Activated naive CD4-positive, alpha-beta T cell treated with anti-CD3 and anti-CD28 coated beads for 36 hours (primary cell): ENCODE measurements at regions not wholly inside any gene's neighbourhood (a gene's known extent, or its start where the extent isn't known, plus 50 kb on each side); places are given as distances from the start of the nearest gene placed in this dataset.
"Not testable (repeated sequence)": the region's sequence is repeated elsewhere in the genome, so short reads cannot be mapped to it uniquely, and the experiment has no call there.

ENCODE experiments used
- CTCF ChIA-PET: fragments of 350-600 bp; sonication (Branson Sonifier 250); formaldehyde crosslinking; loops from one replicate; lab custom pipeline; 2021; ENCODE audit warnings: antibody characterized with exemption; lab: Charles Lee
- DNase-seq: peaks from one replicate; pipeline ENCODE4 v3.0.0-alpha.2; 2020
- H3K27ac Mint-ChIP-seq: one replicate; pipeline ENCODE4 v1.8.0; 2021; ENCODE audit warnings: mild to moderate bottlenecking, mixed read lengths
- H3K27me3 Mint-ChIP-seq: one replicate; pipeline ENCODE4 v1.8.0; 2021; ENCODE audit warnings: low read depth, mixed read lengths
- H3K36me3 Mint-ChIP-seq: one replicate; pipeline ENCODE4 v1.8.0; 2021; ENCODE audit warnings: low read depth, mixed read lengths
- H3K4me1 Mint-ChIP-seq: one replicate; pipeline ENCODE4 v1.8.0; 2021; ENCODE audit warnings: low read depth, mixed read lengths
- H3K4me3 Mint-ChIP-seq: one replicate; pipeline ENCODE4 v1.8.0; 2021; ENCODE audit warnings: mild to moderate bottlenecking, moderate library complexity, mixed read lengths
- H3K9me3 Mint-ChIP-seq: one replicate; pipeline ENCODE4 v1.8.0; 2021; ENCODE audit warnings: mixed read lengths
- intact Hi-C: fragments of 100-400 bp; cut with micrococcal nuclease; formaldehyde crosslinking; loops from one replicate; pipeline ENCODE4 v1.15.1; 2023

GRCh38 chr6:170038708-170039107 lies 252.2 kb downstream of the DLL1 start:
- H3K4me3 Mint-ChIP-seq = no peak overlapping the region
- peaks cover 2% of the 10 kb centered on the region for H3K27me3 Mint-ChIP-seq
- H3K9me3 Mint-ChIP-seq = peaks cover 8% of the 10 kb centered on the region
- no peak for DNase-seq
- no peaks in the 10 kb centered on the region for H3K4me1 Mint-ChIP-seq
- no peak overlapping the region for H3K27ac Mint-ChIP-seq
- H3K36me3 Mint-ChIP-seq = no peaks in the 10 kb centered on the region
- CTCF ChIA-PET = no interaction called here
- intact Hi-C loops = no loop called here

GRCh38 chr6:170038251-170038650 lies 252.6 kb downstream of the DLL1 start:
- DNase-seq = no peak
- H3K4me3 Mint-ChIP-seq = no peak overlapping the region
- H3K27me3 Mint-ChIP-seq = peaks cover 2% of the 10 kb centered on the region
- intact Hi-C loops = no loop called here
- no peaks in the 10 kb centered on the region for H3K4me1 Mint-ChIP-seq
- peaks cover 13% of the 10 kb centered on the region for H3K9me3 Mint-ChIP-seq
- no peaks in the 10 kb centered on the region for H3K36me3 Mint-ChIP-seq
- CTCF ChIA-PET = no interaction called here
- H3K27ac Mint-ChIP-seq = no peak overlapping the region

DNA sequence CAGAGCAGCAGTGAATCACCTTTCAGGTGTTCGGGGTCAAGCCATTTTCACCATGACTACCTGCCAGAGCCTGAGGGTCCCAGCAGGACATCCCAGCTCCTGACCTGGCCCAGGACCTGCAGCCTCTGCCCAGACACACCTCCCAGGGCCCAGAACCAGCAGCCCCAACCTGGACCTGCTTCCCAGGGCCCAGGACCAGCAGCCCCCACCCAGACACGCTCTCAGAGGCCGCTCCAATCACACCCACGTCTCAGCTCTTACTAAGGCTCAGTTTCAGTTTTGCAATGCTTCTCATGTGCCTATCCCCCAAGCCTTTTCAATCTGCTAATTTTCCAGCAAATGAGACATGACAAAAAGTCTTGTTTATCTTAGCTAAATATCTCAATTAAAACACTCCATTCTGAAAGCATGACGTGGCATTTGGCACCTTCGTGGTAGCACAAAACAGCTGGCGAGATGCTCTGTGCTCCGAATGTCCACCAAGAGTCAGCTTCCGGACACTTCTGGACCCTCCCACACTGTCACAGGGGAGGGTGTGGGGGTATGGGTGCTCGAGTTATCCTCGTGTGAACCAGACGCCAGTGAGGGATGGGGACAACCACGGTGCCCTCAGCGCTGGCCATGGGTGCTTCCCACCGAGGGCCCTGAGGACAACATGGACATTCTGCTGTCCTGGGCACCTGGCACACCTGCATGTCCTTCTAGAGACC lies 253.2 kb downstream of the DLL1 start:
- Mint-ChIP-seq H3K4me1 (no peaks in the 10 kb centered on the region), H3K9me3 (peaks cover 13% of the 10 kb centered on the region), H3K4me3 (no peak overlapping the region), H3K36me3 (no peaks in the 10 kb centered on the region), H3K27ac (no peak overlapping the region), H3K27me3 (peaks cover 2% of the 10 kb centered on the region)
- intact Hi-C loops = no loop called here
- CTCF ChIA-PET = no interaction called here
- no peak for DNase-seq

DNA sequence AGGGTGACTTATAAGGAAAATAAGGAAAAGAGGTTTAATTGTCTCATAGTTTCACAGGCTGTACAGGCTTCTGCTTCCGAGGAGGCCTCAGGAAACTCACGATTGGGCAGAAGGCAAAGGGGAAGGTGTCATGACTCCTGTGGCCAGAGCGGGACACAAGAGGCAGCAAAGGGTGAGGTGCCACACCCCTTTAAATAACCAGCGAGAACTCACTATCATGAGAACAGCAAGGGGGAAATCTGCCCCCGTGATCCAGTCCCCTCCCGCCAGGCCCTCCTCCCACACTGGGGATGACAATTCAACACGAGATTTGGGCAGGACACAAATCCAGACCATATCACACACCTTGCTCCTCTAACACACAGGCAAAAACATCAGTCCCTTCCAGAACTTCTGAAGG lies 254.0 kb downstream of the DLL1 start:
- intact Hi-C loops = no loop called here
- Mint-ChIP-seq H3K36me3 (no peaks in the 10 kb centered on the region), H3K9me3 (peaks cover 13% of the 10 kb centered on the region), H3K4me3 (no peak overlapping the region), H3K27me3 (peaks cover 2% of the 10 kb centered on the region), H3K4me1 (no peaks in the 10 kb centered on the region), H3K27ac (no peak overlapping the region)
- CTCF ChIA-PET = no interaction called here
- DNase-seq = no peak

DNA sequence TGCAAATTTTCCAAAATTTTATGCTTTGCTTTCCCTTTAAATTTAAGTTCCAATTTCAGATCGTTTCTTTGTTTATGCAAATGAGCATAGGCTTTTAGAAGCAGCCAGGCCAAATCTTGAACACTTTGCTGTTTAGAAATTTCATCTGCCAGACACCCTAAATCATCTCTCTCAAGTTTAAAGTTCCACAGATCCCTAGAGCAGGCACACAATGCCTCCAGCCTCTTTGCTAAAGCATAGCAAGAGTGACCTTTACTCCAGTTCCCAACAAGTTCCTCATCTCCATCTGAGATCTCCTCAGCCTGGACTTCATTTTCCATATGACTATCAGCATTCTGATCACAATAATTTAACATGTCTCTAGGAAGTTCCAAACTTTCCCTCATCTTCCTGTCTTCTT lies 254.5 kb downstream of the DLL1 start:
- CTCF ChIA-PET, H3K36me3 Mint-ChIP-seq, H3K27ac Mint-ChIP-seq, H3K27me3 Mint-ChIP-seq, H3K4me1 Mint-ChIP-seq, H3K4me3 Mint-ChIP-seq, DNase-seq, intact Hi-C loops: not testable (repeated sequence)
- peaks cover 13% of the 10 kb centered on the region for H3K9me3 Mint-ChIP-seq

- H3K4me1 Mint-ChIP-seq = no peaks in the 10 kb centered on the region
- no peaks in the 10 kb centered on the region for H3K36me3 Mint-ChIP-seq
- DNase-seq = no peak
- CTCF ChIA-PET = no interaction called here
- H3K4me3 Mint-ChIP-seq = no peak overlapping the region
- intact Hi-C loops = no loop called here
- peaks cover 13% of the 10 kb centered on the region for H3K9me3 Mint-ChIP-seq
- H3K27me3 Mint-ChIP-seq = peaks cover 2% of the 10 kb centered on the region
- H3K27ac Mint-ChIP-seq = no peak overlapping the region
Observed at GRCh38 chr6:170035901-170036304, 255.0 kb downstream of the DLL1 start.

DNA sequence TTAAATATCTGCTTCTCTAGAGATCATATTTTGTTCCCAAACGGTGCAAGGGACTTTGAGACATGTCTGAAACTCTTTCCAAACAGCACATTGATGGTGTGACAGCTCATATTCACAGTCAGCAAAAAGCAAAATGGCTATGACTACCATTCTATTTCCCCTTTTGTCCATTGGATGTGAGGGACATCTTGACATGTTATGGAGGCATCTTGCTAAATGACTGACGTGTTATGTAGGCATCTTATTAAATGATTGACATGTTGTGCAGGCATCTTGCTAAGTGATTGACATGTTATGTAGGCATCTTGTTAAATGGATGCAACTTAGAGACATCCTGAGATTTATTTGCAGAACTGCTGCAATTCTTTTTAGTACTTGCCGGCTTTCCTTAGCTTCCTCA lies 255.8 kb downstream of the DLL1 start:
- Mint-ChIP-seq H3K36me3 (no peaks in the 10 kb centered on the region), H3K4me1 (no peaks in the 10 kb centered on the region), H3K27me3 (peaks cover 2% of the 10 kb centered on the region), H3K9me3 (peaks cover 13% of the 10 kb centered on the region), H3K27ac (no peak overlapping the region), H3K4me3 (no peak overlapping the region)
- intact Hi-C loops = no loop called here
- CTCF ChIA-PET = no interaction called here
- DNase-seq = no peak

GRCh38 chr6:170034294-170034693 lies 256.6 kb downstream of the DLL1 start:
- CTCF ChIA-PET = no interaction called here
- no peaks in the 10 kb centered on the region for H3K27me3 Mint-ChIP-seq

GRCh38 chr6:170033666-170034065 lies 257.2 kb downstream of the DLL1 start:
- intact Hi-C loops = no loop called here
- no peak overlapping the region for H3K4me3 Mint-ChIP-seq
- H3K27ac Mint-ChIP-seq = no peak overlapping the region
- no peaks in the 10 kb centered on the region for H3K4me1 Mint-ChIP-seq
- H3K36me3 Mint-ChIP-seq = no peaks in the 10 kb centered on the region
- H3K27me3 Mint-ChIP-seq = no peaks in the 10 kb centered on the region
- CTCF ChIA-PET = no interaction called here
- H3K9me3 Mint-ChIP-seq = peaks cover 13% of the 10 kb centered on the region
- DNase-seq = no peak

More at GRCh38 chr6:170034294-170034693, 256.6 kb downstream of the DLL1 start:
- no peaks in the 10 kb centered on the region for H3K36me3 Mint-ChIP-seq
- intact Hi-C loops = no loop called here
- H3K9me3 Mint-ChIP-seq = peaks cover 13% of the 10 kb centered on the region
- H3K27ac Mint-ChIP-seq = no peak overlapping the region
- no peak overlapping the region for H3K4me3 Mint-ChIP-seq
- DNase-seq = no peak
- H3K4me1 Mint-ChIP-seq = no peaks in the 10 kb centered on the region

DNA sequence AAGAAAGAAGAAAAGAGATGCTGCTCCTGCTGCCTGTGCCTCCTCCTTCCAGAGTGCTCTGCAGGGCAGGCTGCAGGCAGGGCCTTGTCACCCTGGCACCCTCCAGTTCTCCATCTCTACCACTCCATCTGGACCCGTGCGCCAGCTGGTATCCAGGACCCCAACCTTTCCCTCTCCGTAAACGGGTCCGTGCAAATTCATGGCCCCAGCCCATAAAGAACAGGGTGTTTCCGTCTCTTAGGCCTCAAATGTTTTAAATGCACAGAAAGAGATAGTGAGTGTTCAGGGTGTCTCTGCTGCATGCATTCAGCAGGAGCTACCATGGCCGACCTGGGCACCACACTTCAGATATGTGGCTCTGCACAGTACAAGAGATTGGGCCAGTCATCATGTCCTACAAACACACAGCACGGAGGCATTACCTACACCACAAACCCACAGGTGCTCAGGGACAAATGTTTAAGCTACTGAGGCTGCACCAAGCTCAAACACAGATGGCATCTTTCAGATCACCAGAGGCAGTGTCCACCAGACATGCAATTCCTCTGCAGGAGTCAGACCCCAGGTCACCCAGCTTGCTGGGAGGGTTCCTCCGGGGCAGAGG lies 258.1 kb downstream of the DLL1 start:
- Mint-ChIP-seq H3K9me3 (peaks cover 13% of the 10 kb centered on the region), H3K4me1 (no peaks in the 10 kb centered on the region), H3K27ac (no peak overlapping the region), H3K27me3 (no peaks in the 10 kb centered on the region), H3K36me3 (no peaks in the 10 kb centered on the region), H3K4me3 (no peak overlapping the region)
- CTCF ChIA-PET = no interaction called here
- intact Hi-C loops = no loop called here
- DNase-seq = no peak

DNA sequence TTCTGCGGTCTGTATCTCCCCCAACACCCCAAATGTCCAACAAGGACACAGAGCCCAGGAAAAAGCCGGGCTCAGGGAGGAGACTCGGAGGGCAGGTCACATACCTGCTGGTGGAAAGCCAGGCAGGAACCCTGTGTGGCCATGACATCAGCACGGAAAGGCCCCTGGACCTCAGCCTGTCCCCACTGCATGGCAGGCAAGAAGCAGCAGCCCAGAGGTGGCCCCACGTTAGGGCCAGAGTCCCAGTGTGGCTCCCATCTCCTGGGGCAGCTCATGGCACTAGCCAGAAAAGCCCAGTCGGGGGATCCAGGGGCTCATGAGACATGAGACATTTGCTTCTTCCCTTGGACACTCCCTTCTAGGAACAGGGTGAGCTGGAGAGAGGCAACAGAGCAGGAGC lies 258.7 kb downstream of the DLL1 start:
- no peak overlapping the region for H3K4me3 Mint-ChIP-seq

DNA sequence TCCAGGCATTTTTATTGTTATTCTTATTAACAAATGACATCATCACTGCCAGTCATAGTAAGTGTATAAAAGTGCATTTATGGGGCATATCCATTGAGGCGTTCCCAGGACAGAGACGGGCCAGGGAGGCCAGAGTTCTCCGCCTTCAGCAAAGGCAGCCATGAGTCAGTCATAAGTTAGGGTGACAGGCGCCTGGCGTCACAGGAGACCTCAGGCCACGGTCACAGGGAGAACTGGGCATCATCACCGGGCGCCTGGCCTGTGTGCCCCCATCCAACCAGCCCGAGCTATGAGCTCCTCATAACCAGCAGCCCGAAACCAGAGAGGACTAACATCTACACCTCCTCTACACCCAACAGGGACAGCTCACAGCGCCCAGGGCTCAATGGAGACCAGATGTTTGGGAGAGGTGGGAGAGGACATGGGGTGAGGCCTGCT lies 259.2 kb downstream of the DLL1 start:
- peaks cover 13% of the 10 kb centered on the region for H3K9me3 Mint-ChIP-seq
- no peaks in the 10 kb centered on the region for H3K4me1 Mint-ChIP-seq
- H3K4me3 Mint-ChIP-seq = no peak overlapping the region
- intact Hi-C loops = no loop called here
- DNase-seq = no peak
- no peaks in the 10 kb centered on the region for H3K27me3 Mint-ChIP-seq
- H3K36me3 Mint-ChIP-seq = no peaks in the 10 kb centered on the region
- H3K27ac Mint-ChIP-seq = no peak overlapping the region
- CTCF ChIA-PET = no interaction called here

More for the DNA sequence above, 258.7 kb downstream of the DLL1 start:
- no peak for DNase-seq
- Mint-ChIP-seq H3K4me1 (no peaks in the 10 kb centered on the region), H3K27me3 (no peaks in the 10 kb centered on the region), H3K9me3 (peaks cover 13% of the 10 kb centered on the region), H3K36me3 (no peaks in the 10 kb centered on the region), H3K27ac (no peak overlapping the region)
- CTCF ChIA-PET = no interaction called here
- intact Hi-C loops = no loop called here

DNA sequence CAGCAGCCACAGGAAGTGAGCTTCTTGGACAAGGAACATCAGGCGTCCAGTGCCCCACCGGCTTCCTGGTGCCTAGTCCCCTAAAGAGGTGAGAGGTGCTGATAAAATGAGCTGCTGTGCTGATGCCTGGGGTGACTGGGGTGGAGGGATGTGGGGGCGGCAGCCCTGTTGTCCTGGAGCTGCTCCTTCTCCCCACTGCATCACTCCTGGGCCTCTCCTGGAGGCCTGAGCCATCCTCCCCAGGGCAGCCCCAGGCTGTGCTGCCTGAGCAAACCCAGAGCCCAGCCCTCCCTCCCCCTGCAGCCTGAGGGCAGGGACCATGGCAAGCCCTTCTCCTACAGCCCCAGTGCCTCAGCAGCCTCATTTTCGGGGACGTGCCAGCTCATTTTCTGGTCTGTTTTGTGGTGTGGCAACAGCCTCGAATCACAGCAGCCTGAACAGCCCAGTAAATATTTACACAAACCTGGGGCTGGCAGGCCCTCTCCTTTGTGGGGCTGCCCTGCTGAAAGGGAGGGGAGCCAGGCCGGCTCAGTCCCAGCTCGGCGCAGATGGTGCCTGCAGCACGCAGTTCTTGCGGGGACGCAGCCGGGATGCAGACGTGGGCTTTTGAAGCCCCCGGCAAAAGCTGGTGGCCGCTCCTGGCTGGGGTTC lies 259.9 kb downstream of the DLL1 start:
- no peaks in the 10 kb centered on the region for H3K4me1 Mint-ChIP-seq
- no peak for DNase-seq
- H3K27ac Mint-ChIP-seq = no peak overlapping the region
- H3K36me3 Mint-ChIP-seq = no peaks in the 10 kb centered on the region
- intact Hi-C loops = no loop called here
- CTCF ChIA-PET = interaction anchor here (1.2 kb wide), 1 partner anchor 41 kb away, joined by 3 read pairs; no protein-coding TSS in a partner anchor
- H3K27me3 Mint-ChIP-seq = no peaks in the 10 kb centered on the region
- H3K4me3 Mint-ChIP-seq = no peak overlapping the region
- H3K9me3 Mint-ChIP-seq = peaks cover 6% of the 10 kb centered on the region
